Mesenchymal stem cell (in vitro differentiated cells and primary cell): ENCODE measurements at regions not wholly inside any gene's neighbourhood (a gene's known extent, or its start where the extent isn't known, plus 50 kb on each side); places are given as distances from the start of the nearest gene placed in this dataset.

ENCODE experiments used
- DNase-seq: peaks from one replicate; pipeline ENCODE4 v3.0.0-alpha.2; 2013
- H2AFZ ChIP-seq: one replicate; pipeline ENCODE4 v1.6.1; 2013; ENCODE audit warnings: low read depth, mild to moderate bottlenecking, control low read depth, inconsistent platforms, low read length, moderate library complexity
- H2AK5ac ChIP-seq: 2 replicates; pipeline ENCODE4 v1.6.1; 2013; ENCODE audit warnings: low read length, moderate library complexity, mild to moderate bottlenecking, inconsistent platforms; ENCODE audit not compliant: severe bottlenecking
- H2BK120ac ChIP-seq: one replicate; pipeline ENCODE4 v1.6.1; 2013; ENCODE audit warnings: low read depth, mild to moderate bottlenecking, inconsistent platforms, low read length, moderate library complexity
- H2BK12ac ChIP-seq, 2 experiments: one replicate each; pipeline ENCODE4 v1.6.1; 2013; ENCODE audit warnings: inconsistent platforms in 2 of 2, low read length in 2 of 2, mild to moderate bottlenecking in 2 of 2, moderate library complexity in 2 of 2, control low read depth in 1 of 2
- H2BK15ac ChIP-seq: one replicate; pipeline ENCODE4 v1.6.1; 2013; ENCODE audit warnings: mild to moderate bottlenecking, low read depth, inconsistent platforms; ENCODE audit not compliant: poor library complexity, severe bottlenecking
- H2BK5ac ChIP-seq: 2 replicates; pipeline ENCODE4 v1.6.1; 2013; ENCODE audit warnings: low read depth, mild to moderate bottlenecking, low read length, control low read depth, inconsistent platforms; ENCODE audit not compliant: poor library complexity, severe bottlenecking
- H3K14ac ChIP-seq, 2 experiments: one replicate each; pipeline ENCODE4 v1.6.1; 2013; ENCODE audit warnings: inconsistent platforms in 2 of 2, low read length in 2 of 2, control low read depth in 1 of 2, mild to moderate bottlenecking in 1 of 2, moderate library complexity in 1 of 2
- H3K18ac ChIP-seq, 2 experiments: one replicate each; pipeline ENCODE4 v1.6.1; 2013; ENCODE audit warnings: inconsistent platforms in 2 of 2, low read length in 2 of 2, control low read depth in 1 of 2, low read depth in 1 of 2, mild to moderate bottlenecking in 1 of 2
- H3K23ac ChIP-seq, 2 experiments: one replicate each; pipeline ENCODE4 v1.6.1; 2013; ENCODE audit warnings: inconsistent platforms in 2 of 2, low read length in 2 of 2, mild to moderate bottlenecking in 2 of 2, moderate library complexity in 2 of 2, control low read depth in 1 of 2
- H3K27ac ChIP-seq: 2 replicates; pipeline ENCODE4 v1.5.1; 2013; ENCODE audit warnings: mild to moderate bottlenecking, moderate library complexity, low read length, control low read depth, inconsistent platforms; ENCODE audit not compliant: poor library complexity, severe bottlenecking
- H3K27me3 ChIP-seq, 2 experiments: 2 replicates each; pipeline versions ENCODE4 v1.6.1 to v1.7.0; 2013; ENCODE audit warnings: low read length in 2 of 2, mild to moderate bottlenecking in 2 of 2, moderate library complexity in 2 of 2, control low read depth in 1 of 2, inconsistent platforms in 1 of 2; ENCODE audit not compliant: control insufficient read depth in 1 of 2, insufficient read depth in 1 of 2
- H3K36me3 ChIP-seq, 2 experiments: 2 replicates each; pipeline versions ENCODE4 v1.6.1 to v1.7.0; 2013; ENCODE audit warnings: low read length in 2 of 2, control low read depth in 1 of 2, inconsistent platforms in 1 of 2, low read depth in 1 of 2, mild to moderate bottlenecking in 1 of 2; ENCODE audit not compliant: insufficient read depth in 2 of 2, control insufficient read depth in 1 of 2
- H3K4ac ChIP-seq, 2 experiments: one replicate each; pipeline ENCODE4 v1.6.1; 2013; ENCODE audit warnings: inconsistent platforms in 2 of 2, low read length in 2 of 2, mild to moderate bottlenecking in 2 of 2, moderate library complexity in 2 of 2, control low read depth in 1 of 2, low read depth in 1 of 2
- H3K4me1 ChIP-seq: 2 replicates; pipeline ENCODE4 v1.6.1; 2013; ENCODE audit warnings: low read depth, low read length, control low read depth; ENCODE audit not compliant: control insufficient read depth, insufficient read depth
- H3K4me2 ChIP-seq: 2 replicates; pipeline ENCODE4 v1.6.1; 2013; ENCODE audit warnings: low read length, mild to moderate bottlenecking, inconsistent platforms; ENCODE audit not compliant: poor library complexity, severe bottlenecking
- H3K4me3 ChIP-seq, 2 experiments: 2 replicates each; pipeline versions ENCODE4 v1.5.1 to v1.7.0; 2013; ENCODE audit warnings: low read length in 2 of 2, mild to moderate bottlenecking in 2 of 2, control low read depth in 1 of 2, low read depth in 1 of 2; ENCODE audit not compliant: insufficient read depth in 1 of 2
- H3K79me1 ChIP-seq: replicated peaks from 2 replicates; pipeline ENCODE4 v1.6.1; 2013; ENCODE audit warnings: mild to moderate bottlenecking, control low read depth, low read length, inconsistent platforms; ENCODE audit not compliant: poor library complexity, severe bottlenecking
- H3K9ac ChIP-seq: 2 replicates; pipeline ENCODE4 v1.7.0; 2013; ENCODE audit warnings: mild to moderate bottlenecking, low read length, moderate library complexity
- H3K9me3 ChIP-seq: 2 replicates; pipeline ENCODE4 v1.7.0; 2013; ENCODE audit warnings: mild to moderate bottlenecking, low read length; ENCODE audit not compliant: control insufficient read depth
- H4K8ac ChIP-seq: one replicate; pipeline ENCODE4 v1.6.1; 2013; ENCODE audit warnings: inconsistent platforms, mild to moderate bottlenecking, low read length, moderate library complexity
- H4K91ac ChIP-seq: one replicate; pipeline ENCODE4 v1.6.1; 2013; ENCODE audit warnings: mild to moderate bottlenecking, low read length, inconsistent platforms
- WGBS: methylation state at CpG from one replicate; pipeline ENCODE4 v1.1.7; 2013; ENCODE audit warnings: mixed read lengths; 5-methylcytosine and 5-hydroxymethylcytosine counted together

DNA sequence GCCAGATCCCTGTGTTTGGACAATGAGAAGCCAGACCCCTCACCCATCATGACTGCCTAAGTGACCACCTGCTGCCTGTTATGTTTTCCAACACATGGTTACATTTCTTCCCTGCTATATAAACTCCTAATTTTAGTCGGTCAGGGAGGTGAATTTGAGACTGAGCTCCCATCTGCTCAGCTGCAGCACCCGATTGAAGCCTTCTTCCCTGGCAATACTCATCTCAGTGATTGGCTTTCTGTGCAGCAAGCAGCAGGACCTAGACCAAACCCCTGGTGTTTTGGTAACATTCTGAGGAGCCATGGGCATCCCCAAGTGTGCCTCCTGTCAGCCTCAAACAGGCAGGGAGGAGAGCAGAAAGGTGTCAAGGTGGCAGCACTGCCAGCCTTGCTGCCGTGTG is 141.2 kb downstream of the CD8B2 start:
- H2AK5ac ChIP-seq, result no peak overlapping the region
- H3K4me2 ChIP-seq, result no peak overlapping the region
- H2BK12ac ChIP-seq, result no peak overlapping the region
- WGBS, result 81% methylated on average over 3 of the region's 3 CpGs
- H2BK120ac ChIP-seq, result no peak overlapping the region
- H3K14ac ChIP-seq, result no peak overlapping the region
- no peak overlapping the region for H2BK5ac ChIP-seq
- no peak overlapping the region for H2AFZ ChIP-seq
- H2BK15ac ChIP-seq, result no peak overlapping the region
- H3K18ac ChIP-seq, result no peak overlapping the region
- H3K9me3 ChIP-seq, result peaks cover 5% of the 10 kb centered on the region
- no peak overlapping the region for H3K4ac ChIP-seq
- no peak overlapping the region for H4K8ac ChIP-seq
- H3K9ac ChIP-seq, result no peak overlapping the region
- H3K36me3 ChIP-seq, result no peaks in the 10 kb centered on the region
- H3K4me1 ChIP-seq, result no peaks in the 10 kb centered on the region
- no peak overlapping the region for H3K23ac ChIP-seq
- no peak overlapping the region for H3K27ac ChIP-seq
- H3K79me1 ChIP-seq, result no peaks in the 10 kb centered on the region
- no peak for DNase-seq
- no peaks in the 10 kb centered on the region for H3K27me3 ChIP-seq
- no peak overlapping the region for H3K4me3 ChIP-seq
- no peak overlapping the region for H4K91ac ChIP-seq

DNA sequence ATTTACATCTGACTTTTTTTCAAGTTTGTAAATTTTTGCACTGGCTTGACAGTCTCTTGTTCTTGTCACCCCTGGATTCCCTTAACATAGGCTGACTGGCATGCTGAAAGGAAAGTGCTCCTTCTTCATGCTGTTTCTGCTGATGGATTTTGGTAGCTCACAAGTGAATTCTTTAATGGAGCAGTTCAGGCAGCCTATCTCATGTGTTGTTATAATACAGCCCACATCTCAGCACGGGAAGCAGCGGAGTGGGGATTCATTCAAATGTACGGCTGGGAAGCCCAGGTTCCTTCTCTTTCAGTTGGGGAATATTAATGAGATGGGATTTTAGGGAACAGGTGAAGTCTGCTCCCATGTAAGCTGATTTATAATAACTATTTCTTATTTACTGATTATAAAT is 142.8 kb downstream of the CD8B2 start:
- Histone ChIP-seq H3K4me2 (no peak overlapping the region), H2AK5ac (no peak overlapping the region), H3K79me1 (no peaks in the 10 kb centered on the region), H3K4me1 (no peaks in the 10 kb centered on the region), H3K9me3 (peaks cover 5% of the 10 kb centered on the region), H3K36me3 (no peaks in the 10 kb centered on the region), H4K91ac (no peak overlapping the region), H2AFZ (no peak overlapping the region), H3K14ac (no peak overlapping the region), H3K4me3 (no peak overlapping the region), H2BK120ac (no peak overlapping the region), H2BK12ac (no peak overlapping the region), H4K8ac (no peak overlapping the region), H3K27ac (no peak overlapping the region), H2BK15ac (no peak overlapping the region), H3K9ac (no peak overlapping the region), H2BK5ac (no peak overlapping the region), H3K23ac (no peak overlapping the region), H3K4ac (no peak overlapping the region), H3K27me3 (no peaks in the 10 kb centered on the region), H3K18ac (no peak overlapping the region)
- 82% methylated on average over 3 of the region's 3 CpGs for WGBS
- DNase-seq, result no peak

DNA sequence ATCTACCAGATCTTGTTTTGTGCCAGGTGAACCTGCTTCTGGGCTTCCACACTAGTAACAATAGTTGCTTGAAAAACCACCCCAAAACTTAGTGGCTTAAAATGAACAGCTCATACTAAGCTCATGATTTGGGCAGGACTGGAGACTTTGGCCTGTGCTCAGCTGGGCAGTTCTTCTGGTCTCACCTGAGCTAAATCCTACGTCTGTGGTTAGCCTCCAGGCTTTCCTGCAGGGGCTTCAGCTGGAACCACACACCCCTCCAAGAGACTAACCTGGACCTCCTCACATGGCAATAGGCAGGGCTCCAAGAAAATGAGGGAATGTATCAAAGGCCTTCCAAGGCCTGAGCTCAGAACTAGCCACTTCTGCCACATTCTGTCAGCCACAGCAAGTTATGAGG is 144.1 kb downstream of the CD8B2 start:
- WGBS, result 69% methylated on average over 1 of the region's 1 CpG
- Histone ChIP-seq H2BK12ac (no peak overlapping the region), H3K9ac (no peak overlapping the region), H3K27me3 (no peaks in the 10 kb centered on the region), H2AFZ (no peak overlapping the region), H3K4me1 (no peaks in the 10 kb centered on the region), H3K79me1 (no peaks in the 10 kb centered on the region), H3K9me3 (peaks cover 5% of the 10 kb centered on the region), H3K4ac (no peak overlapping the region), H4K91ac (no peak overlapping the region), H3K36me3 (no peaks in the 10 kb centered on the region), H3K4me3 (no peak overlapping the region), H4K8ac (no peak overlapping the region), H2AK5ac (no peak overlapping the region), H3K4me2 (no peak overlapping the region), H2BK15ac (no peak overlapping the region), H3K18ac (no peak overlapping the region), H3K27ac (no peak overlapping the region), H3K14ac (no peak overlapping the region), H2BK120ac (no peak overlapping the region), H3K23ac (no peak overlapping the region), H2BK5ac (no peak overlapping the region)
- DNase-seq, result no peak

DNA sequence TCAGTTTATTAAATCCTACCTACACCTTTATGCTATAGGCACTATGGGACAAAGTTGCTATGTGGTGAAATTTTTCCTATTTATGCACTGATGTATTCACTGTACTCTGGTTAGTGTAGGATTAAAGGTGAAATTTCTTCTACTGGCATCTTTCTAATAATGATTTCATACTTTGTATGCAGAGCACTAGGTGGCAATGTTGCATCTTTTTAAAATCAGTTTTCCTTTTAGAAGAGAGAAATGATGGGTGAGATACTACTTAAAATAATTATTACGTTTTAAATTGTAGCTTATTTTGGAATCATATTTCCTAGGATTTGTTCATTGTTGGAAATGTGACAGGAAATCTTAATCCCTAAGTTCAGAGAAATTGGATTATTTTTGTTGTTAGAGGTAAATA is 150.9 kb downstream of the CD8B2 start:
- WGBS, result no CpG with 5 or more reads among the region's 1 CpG
- no peaks in the 10 kb centered on the region for H3K79me1 ChIP-seq
- no peaks in the 10 kb centered on the region for H3K36me3 ChIP-seq

More for the DNA sequence above, 150.9 kb downstream of the CD8B2 start:
- Histone ChIP-seq H3K18ac (no peak overlapping the region), H2BK15ac (no peak overlapping the region), H4K91ac (no peak overlapping the region), H3K27me3 (no peaks in the 10 kb centered on the region), H3K4me3 (no peak overlapping the region), H2BK12ac (no peak overlapping the region), H2BK5ac (no peak overlapping the region), H3K4me2 (no peak overlapping the region), H3K9me3 (no peaks in the 10 kb centered on the region), H3K27ac (no peak overlapping the region), H4K8ac (no peak overlapping the region), H3K9ac (no peak overlapping the region), H3K4ac (no peak overlapping the region), H3K14ac (no peak overlapping the region), H3K23ac (no peak overlapping the region), H3K4me1 (no peaks in the 10 kb centered on the region), H2AFZ (no peak overlapping the region), H2AK5ac (no peak overlapping the region), H2BK120ac (no peak overlapping the region)
- DNase-seq, result peak; percentile 34
